SH-SY5Y (cell line): ENCODE measurements at regions not wholly inside any gene's neighbourhood (a gene's known extent, or its start where the extent isn't known, plus 50 kb on each side); places are given as distances from the start of the nearest gene placed in this dataset.

Experiments used
- GATA2 ChIP-seq: IDR thresholded peaks from 2 replicates; pipeline ENCODE4 v1.6.1; 2011; ENCODE audit warnings: mild to moderate bottlenecking, low read depth, low read length
- GATA3 ChIP-seq: IDR thresholded peaks from 2 replicates; pipeline ENCODE4 v1.6.1; 2011; ENCODE audit warnings: low read depth, mild to moderate bottlenecking, low read length, moderate library complexity

DNA sequence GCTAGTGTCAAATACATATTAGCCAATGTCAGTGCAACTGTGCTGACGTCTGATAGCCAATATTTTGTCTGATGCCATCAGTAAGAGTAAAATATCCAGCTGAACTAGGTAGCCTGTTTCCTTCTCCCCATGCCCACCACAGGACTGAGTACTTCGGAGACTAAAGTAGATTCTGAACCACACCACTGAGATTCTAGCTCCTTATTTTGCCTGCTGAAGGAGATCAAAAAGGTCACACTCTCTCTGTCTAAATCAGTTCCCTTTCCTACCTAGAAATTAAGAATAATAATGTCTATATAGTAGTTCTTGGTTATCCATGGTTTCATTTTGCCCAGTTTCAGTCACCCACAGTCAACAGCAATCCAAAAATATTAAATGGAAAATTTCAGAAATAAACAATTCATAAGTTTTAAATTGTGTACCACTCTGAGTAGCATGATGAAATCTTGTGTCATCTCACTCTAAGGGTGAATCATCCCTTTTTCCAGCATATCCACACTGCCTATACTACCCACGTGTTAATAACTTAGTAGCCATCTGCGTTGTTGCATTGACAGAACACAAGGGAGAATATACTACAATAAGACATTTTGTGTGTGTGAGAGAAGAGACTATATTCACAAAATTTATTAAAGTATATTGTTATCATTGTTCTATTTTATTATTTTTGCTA, 1043.3 kb upstream of the PIK3C3 start:
- TF ChIP-seq GATA2, result no peak
- TF ChIP-seq GATA3, result no peak
